ENCODE measurements at regions not wholly inside any gene's neighbourhood (a gene's known extent, or its start where the extent isn't known, plus 50 kb on each side); places are given as distances from the start of the nearest gene placed in this dataset.

DNA sequence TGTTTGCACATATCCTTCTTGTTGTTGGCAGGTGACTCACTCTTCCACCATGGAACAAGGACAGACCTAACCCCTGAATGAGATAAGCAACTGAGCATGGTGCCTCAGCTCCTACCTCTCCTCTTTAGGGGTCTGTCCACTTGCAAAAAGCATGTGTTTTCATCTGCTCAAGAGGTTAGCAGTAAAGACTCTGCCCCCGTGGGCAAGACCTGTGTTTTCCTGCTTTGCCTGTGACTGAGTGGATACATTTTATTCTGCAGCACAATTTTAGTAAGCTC, 111.0 kb upstream of the LIFR start:
- Histone ChIP-seq H4K91ac (ENCODE audit: insufficient read length, low read depth, low read length) (no peak overlapping the region), H3K56ac (ENCODE audit: insufficient read length, low read depth, low read length) (no peak overlapping the region), H3K27me3 (ENCODE audit: insufficient read depth, low read length) (no peaks in the 10 kb centered on the region), H4K8ac (replicated peaks; ENCODE audit: insufficient read length, low read depth, low read length) (no peak overlapping the region), H3K23me2 (ENCODE audit: insufficient read length, low read depth, low read length, poor library complexity, severe bottlenecking) (no peaks in the 10 kb centered on the region), H3K9ac (ENCODE audit: extremely low read depth, insufficient read length, low read length) (no peak overlapping the region), H4K5ac (ENCODE audit: insufficient read length, low read depth, low read length) (no peak overlapping the region), H3K79me2 (ENCODE audit: insufficient read depth, low read length) (no peaks in the 10 kb centered on the region), H3K14ac (ENCODE audit: insufficient read depth, low read length) (no peak overlapping the region), H3K27ac (ENCODE audit: insufficient read length, low read depth, low read length) (no peak overlapping the region), H3K4me1 (ENCODE audit: insufficient read depth, low read length) (no peaks in the 10 kb centered on the region; the same call in 1 of the 2 replicates), H2BK12ac (ENCODE audit: insufficient read length, low read depth, low read length) (no peak overlapping the region), H3K4ac (ENCODE audit: low read depth, low read length) (no peak overlapping the region), H3K18ac (ENCODE audit: insufficient read length, low read depth, low read length) (no peak overlapping the region), H3K79me1 (ENCODE audit: insufficient read depth, low read depth, low read length, poor library complexity, severe bottlenecking) (no peaks in the 10 kb centered on the region), H2BK20ac (ENCODE audit: low read depth, low read length, poor library complexity, severe bottlenecking) (no peak overlapping the region), H3K4me2 (ENCODE audit: insufficient read depth, insufficient read length, low read length) (no peak overlapping the region), H2BK15ac (ENCODE audit: low read depth, low read length) (no peak overlapping the region), H2BK120ac (ENCODE audit: low read depth, low read length, poor library complexity, severe bottlenecking) (no peak overlapping the region), H3K23ac (ENCODE audit: insufficient read length, low read depth, low read length) (no peak overlapping the region), H2AK5ac (ENCODE audit: insufficient read length, low read length) (no peak overlapping the region), H3T11ph (ENCODE audit: low read length) (no peak overlapping the region), H4K20me1 (ENCODE audit: control insufficient read depth, insufficient read depth, insufficient read length) (no peaks in the 10 kb centered on the region), H2AFZ (ENCODE audit: low read length) (no peak overlapping the region), H2BK5ac (ENCODE audit: insufficient read length, low read length) (no peak overlapping the region), H3K9me3 (ENCODE audit: control insufficient read depth, low read depth, low read length) (no peaks in the 10 kb centered on the region)
- H3K9me3 Mint-ChIP-seq, result no peaks in the 10 kb centered on the region
- H3K27ac Mint-ChIP-seq, result no peak overlapping the region
- H3K27me3 Mint-ChIP-seq (ENCODE audit: low read depth), result no peaks in the 10 kb centered on the region
- WGBS (ENCODE audit: extremely low coverage, insufficient read length, low lambda C conversion rate), result no CpG with 5 or more reads among the region's 1 CpG
- H3K4me1 Mint-ChIP-seq, result no peaks in the 10 kb centered on the region
- no peak for DNase-seq
- H3K4me3 Mint-ChIP-seq, result no peak overlapping the region
- no peaks in the 10 kb centered on the region for H3K36me3 Mint-ChIP-seq (ENCODE audit: insufficient read depth in 1 of 3, low read depth in 3 of 3)
- no peak for TF ChIP-seq CTCF (conservative IDR thresholded peaks at IDR 0.05)

Data from H9 (cell line).